ENCODE measurements at regions not wholly inside any gene's neighbourhood (a gene's known extent, or its start where the extent isn't known, plus 50 kb on each side); places are given as distances from the start of the nearest gene placed in this dataset.

DNA sequence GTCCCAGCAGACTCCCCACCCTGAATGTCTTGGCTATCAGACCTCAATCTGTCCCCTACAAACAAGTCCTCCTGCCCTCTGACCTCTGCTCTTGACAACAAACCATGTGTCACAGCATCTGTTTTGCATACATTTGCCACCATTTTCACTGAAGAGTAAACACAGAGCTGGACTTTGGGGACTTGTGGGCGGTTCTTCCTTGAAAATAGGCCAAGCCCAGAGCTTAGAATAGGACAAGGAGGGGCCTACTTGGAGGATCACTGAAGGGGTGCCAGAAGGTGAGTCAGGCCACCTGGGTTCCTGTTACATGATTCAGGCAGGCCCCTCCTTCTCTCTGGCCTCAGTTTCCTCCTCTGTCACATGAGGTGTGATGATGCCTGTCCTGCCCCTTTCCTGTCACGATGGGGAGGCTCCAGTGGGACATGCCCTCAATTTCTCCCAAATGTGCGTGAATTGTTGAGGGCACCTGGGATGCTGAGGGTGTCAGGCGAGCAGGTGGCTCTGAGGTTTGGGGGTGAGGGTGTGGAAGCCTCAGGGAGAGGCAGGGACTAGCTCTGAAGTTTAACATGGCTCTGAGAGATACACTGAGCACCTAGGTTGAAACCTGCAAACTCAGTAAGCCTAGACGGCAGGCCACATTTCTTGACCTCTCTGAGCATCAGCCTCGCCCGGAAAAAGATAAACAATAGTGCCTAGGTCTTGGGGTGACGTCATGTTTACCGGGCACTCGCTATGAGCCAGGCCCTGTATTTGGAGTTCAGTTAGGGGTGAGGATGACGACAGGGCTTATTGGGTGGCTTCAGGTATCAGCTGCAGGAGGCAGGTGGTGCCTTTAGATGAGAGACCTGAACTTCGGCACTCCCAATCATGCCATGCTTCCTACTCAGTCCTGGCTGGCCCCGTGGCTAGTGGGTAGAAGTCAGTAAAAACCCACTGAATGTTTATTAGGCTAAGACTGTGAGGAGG is 107.6 kb upstream of the PITX1 start:
- Histone ChIP-seq H2AFZ (ENCODE audit: low read length) (no peak overlapping the region), H3K9ac (ENCODE audit: low read depth, low read length, poor library complexity, severe bottlenecking) (no peak overlapping the region), H4K20me1 (ENCODE audit: insufficient read depth, low read length, poor library complexity, severe bottlenecking) (no peaks in the 10 kb centered on the region), H3K27me3 (ENCODE audit: insufficient read depth, low read length, poor library complexity, severe bottlenecking) (no peaks in the 10 kb centered on the region), H3K4me3 (ENCODE audit: low read length, poor library complexity, severe bottlenecking) (no peak overlapping the region), H3K9me3 (ENCODE audit: insufficient read depth, low read depth, low read length) (no peaks in the 10 kb centered on the region), H3K9me2 (replicated peaks; ENCODE audit: low read depth, low read length) (no peaks in the 10 kb centered on the region), H3K36me3 (ENCODE audit: insufficient read depth, low read length) (no peaks in the 10 kb centered on the region), H3K4me2 (ENCODE audit: low read depth, low read length, poor library complexity, severe bottlenecking) (no peak overlapping the region), H3F3A (ENCODE audit: low read depth) (no peaks in the 10 kb centered on the region), H3K4me1 (ENCODE audit: insufficient read depth, low read length, poor library complexity, severe bottlenecking) (no peaks in the 10 kb centered on the region), H3K79me2 (ENCODE audit: insufficient read depth, low read length) (no peaks in the 10 kb centered on the region)
- TF ChIP-seq EZH2phosphoT487 (IDR thresholded peaks at IDR 0.05; ENCODE audit: borderline replicate concordance) = no peak
- TF ChIP-seq, protein P1, sequence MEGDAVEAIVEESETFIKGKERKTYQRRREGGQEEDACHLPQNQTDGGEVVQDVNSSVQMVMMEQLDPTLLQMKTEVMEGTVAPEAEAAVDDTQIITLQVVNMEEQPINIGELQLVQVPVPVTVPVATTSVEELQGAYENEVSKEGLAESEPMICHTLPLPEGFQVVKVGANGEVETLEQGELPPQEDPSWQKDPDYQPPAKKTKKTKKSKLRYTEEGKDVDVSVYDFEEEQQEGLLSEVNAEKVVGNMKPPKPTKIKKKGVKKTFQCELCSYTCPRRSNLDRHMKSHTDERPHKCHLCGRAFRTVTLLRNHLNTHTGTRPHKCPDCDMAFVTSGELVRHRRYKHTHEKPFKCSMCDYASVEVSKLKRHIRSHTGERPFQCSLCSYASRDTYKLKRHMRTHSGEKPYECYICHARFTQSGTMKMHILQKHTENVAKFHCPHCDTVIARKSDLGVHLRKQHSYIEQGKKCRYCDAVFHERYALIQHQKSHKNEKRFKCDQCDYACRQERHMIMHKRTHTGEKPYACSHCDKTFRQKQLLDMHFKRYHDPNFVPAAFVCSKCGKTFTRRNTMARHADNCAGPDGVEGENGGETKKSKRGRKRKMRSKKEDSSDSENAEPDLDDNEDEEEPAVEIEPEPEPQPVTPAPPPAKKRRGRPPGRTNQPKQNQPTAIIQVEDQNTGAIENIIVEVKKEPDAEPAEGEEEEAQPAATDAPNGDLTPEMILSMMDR (conservative IDR thresholded peaks at IDR 0.05; ENCODE audit: low read length) = no peak

GRCh38 chr5:135140446-135141204 is 106.6 kb upstream of the PITX1 start:
- Histone ChIP-seq H3K36me3 (ENCODE audit: insufficient read depth, low read length) (no peaks in the 10 kb centered on the region), H3K9me3 (ENCODE audit: insufficient read depth, low read depth, low read length) (no peaks in the 10 kb centered on the region), H3K27me3 (ENCODE audit: insufficient read depth, low read length, poor library complexity, severe bottlenecking) (no peaks in the 10 kb centered on the region), H2AFZ (ENCODE audit: low read length) (no peak overlapping the region), H3K4me1 (ENCODE audit: insufficient read depth, low read length, poor library complexity, severe bottlenecking) (no peaks in the 10 kb centered on the region), H3F3A (ENCODE audit: low read depth) (no peaks in the 10 kb centered on the region), H3K79me2 (ENCODE audit: insufficient read depth, low read length) (no peaks in the 10 kb centered on the region), H3K4me2 (ENCODE audit: low read depth, low read length, poor library complexity, severe bottlenecking) (no peak overlapping the region), H4K20me1 (ENCODE audit: insufficient read depth, low read length, poor library complexity, severe bottlenecking) (no peaks in the 10 kb centered on the region), H3K4me3 (ENCODE audit: low read length, poor library complexity, severe bottlenecking) (no peak overlapping the region), H3K9me2 (replicated peaks; ENCODE audit: low read depth, low read length) (no peaks in the 10 kb centered on the region), H3K9ac (ENCODE audit: low read depth, low read length, poor library complexity, severe bottlenecking) (no peak overlapping the region)
- TF ChIP-seq, protein P1 (conservative IDR thresholded peaks at IDR 0.05; ENCODE audit: low read length) = no peak
- TF ChIP-seq EZH2phosphoT487 (IDR thresholded peaks at IDR 0.05; ENCODE audit: borderline replicate concordance) = no peak

DNA sequence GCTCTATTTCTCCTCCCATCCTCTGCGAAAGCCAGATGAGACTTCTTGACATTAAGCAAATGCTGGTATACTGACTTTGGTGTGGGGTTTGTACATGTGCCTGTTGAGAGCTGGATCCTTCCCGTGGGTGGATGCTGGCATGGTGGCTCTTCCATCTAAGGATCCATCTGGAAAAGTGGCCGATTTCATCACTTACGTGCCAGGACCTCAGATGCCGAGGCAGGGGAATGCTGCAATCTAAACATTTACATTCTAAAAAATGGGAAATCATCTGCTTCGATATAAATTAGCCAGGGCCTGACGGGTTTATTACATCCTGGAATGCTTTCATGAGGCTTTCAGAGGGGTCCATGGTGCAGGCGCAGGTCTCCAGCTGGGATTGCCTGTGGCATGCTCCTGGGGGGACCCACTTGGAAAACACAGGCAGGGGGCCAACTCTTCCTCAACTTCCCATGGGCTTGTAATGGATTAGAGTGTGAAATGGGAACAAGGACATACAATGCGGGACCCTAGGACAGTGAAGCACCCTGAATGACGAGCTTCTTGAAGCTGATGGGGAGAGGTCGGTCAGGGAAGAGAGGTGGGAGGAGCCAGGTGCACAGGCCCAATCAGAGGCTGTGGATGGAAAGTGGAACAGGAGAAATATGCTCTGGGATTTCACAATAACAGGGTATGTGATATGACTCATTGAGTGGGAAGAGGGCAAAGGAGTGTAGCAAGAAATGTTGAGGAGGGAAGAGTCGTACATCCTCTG is 105.5 kb upstream of the PITX1 start:
- Histone ChIP-seq H3K36me3 (ENCODE audit: insufficient read depth, low read length) (no peaks in the 10 kb centered on the region), H3K9me3 (ENCODE audit: insufficient read depth, low read depth, low read length) (no peaks in the 10 kb centered on the region), H3K9ac (ENCODE audit: low read depth, low read length, poor library complexity, severe bottlenecking) (no peak overlapping the region), H3K4me1 (ENCODE audit: insufficient read depth, low read length, poor library complexity, severe bottlenecking) (no peaks in the 10 kb centered on the region), H2AFZ (ENCODE audit: low read length) (no peak overlapping the region), H3K4me3 (ENCODE audit: low read length, poor library complexity, severe bottlenecking) (no peak overlapping the region), H3K9me2 (replicated peaks; ENCODE audit: low read depth, low read length) (no peaks in the 10 kb centered on the region), H3K79me2 (ENCODE audit: insufficient read depth, low read length) (no peaks in the 10 kb centered on the region), H3F3A (ENCODE audit: low read depth) (no peaks in the 10 kb centered on the region), H3K4me2 (ENCODE audit: low read depth, low read length, poor library complexity, severe bottlenecking) (no peak overlapping the region), H4K20me1 (ENCODE audit: insufficient read depth, low read length, poor library complexity, severe bottlenecking) (no peaks in the 10 kb centered on the region), H3K27me3 (ENCODE audit: insufficient read depth, low read length, poor library complexity, severe bottlenecking) (no peaks in the 10 kb centered on the region)
- TF ChIP-seq, protein P1 (conservative IDR thresholded peaks at IDR 0.05; ENCODE audit: low read length) = no peak
- no peak for TF ChIP-seq EZH2phosphoT487 (IDR thresholded peaks at IDR 0.05; ENCODE audit: borderline replicate concordance)
